ENCODE measurements at regions not wholly inside any gene's neighbourhood (a gene's known extent, or its start where the extent isn't known, plus 50 kb on each side); places are given as distances from the start of the nearest gene placed in this dataset.
"Not testable (repeated sequence)": the region's sequence is repeated elsewhere in the genome, so short reads cannot be mapped to it uniquely, and the experiment has no call there.

DNA sequence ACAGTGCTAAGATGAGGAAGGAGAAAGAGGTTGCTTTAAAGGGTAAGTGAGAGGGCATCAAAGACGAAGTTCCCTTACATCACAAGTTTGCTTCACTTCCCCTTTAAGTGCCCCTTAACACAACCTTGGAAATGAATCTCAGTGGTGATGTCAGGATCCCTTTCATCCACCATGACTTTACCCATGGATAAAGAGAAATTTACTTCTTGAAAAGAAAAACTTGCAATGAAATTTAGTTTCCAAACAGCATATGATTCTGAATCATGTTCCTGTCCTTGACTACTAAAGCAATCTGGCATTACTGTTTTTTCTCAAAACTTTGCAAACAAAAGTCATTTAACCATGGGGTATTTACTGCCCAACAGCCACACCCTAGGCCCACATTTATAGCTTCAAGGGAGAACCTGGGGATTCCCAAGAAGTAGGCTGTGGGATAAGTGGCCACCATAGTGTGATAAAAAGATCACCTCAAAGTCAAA is 135.9 kb downstream of the ITGB8 start:
- no peak for DNase-seq (ENCODE audit: low spot score)

DNA sequence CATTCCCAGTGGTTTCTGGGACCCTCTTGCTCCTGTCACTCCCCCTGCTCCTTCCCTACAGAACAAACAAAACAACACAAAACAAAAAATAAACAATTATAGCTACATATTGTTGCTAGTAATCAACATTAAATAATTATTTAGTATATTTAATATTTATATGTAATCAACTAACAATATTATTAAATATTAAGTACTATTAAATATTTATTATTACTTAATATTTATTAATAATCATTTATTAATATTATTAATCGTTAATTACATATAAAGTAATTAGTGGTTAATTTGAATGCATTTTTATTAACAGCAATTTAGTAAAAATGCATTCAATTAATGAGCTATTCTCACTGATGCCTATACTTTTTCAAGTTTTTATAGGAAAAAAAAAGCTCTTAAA is 139.4 kb downstream of the ITGB8 start:
- no peak for DNase-seq (ENCODE audit: low spot score)

DNA sequence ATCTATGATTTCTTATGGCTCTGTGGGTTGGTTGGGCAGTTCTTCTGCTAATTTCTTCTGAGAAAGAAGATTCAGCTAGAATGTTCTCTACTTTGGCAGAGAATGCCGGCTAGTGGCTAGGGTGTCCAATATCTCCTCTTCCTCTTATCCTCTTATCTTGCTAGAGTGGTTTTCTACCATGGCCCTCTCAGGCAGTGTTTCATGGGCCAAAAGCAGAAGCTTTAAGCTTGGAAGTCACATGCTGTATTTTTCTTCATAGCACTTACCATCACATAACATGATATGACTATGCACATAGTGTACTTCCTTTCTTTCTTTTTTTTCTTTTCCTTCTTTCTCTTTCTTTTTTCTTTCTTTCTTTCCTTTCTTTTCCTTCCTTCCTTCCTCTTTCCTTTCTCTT is 140.0 kb downstream of the ITGB8 start:
- DNase-seq (ENCODE audit: low spot score) = no peak

DNA sequence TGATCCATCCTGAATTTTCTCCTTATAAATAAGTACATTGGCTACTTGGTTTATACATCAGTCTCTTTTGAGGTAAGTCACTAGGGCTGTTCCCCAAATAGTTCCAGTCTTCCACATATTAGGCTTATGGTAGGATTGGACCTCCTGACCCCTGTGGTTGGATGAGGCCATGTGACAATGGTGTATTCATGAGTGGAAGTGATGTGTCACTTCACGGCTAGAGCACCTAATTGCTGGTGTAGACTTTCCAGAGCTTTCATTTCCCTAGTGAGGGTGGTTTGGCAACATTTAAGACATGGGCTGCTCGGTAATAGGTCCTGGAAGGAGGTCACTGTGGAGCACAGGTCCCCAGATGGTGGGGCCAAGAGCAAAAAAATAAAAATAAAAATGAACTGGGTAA is 141.2 kb upstream of the ABCB5 start:
- DNase-seq (ENCODE audit: low spot score) = no peak

DNA sequence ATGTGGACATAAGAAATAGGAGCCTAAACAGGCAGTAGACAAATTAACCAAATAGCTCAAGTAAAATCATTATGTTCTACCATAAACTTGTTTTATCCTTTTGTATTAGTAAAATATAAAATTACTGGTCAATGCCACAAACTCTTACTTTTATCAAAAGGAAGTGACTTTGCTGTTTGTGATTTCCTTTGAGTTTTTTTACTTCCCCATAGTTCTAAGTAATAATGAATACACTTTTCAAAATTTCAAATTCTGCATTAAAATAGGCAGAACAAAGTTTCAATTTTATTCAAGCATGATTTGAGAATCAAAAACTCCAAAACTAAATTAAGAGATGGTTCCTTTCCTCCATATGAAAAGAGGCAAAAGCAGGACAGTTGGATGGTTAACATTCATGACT is 139.7 kb upstream of the ABCB5 start:
- no peak for DNase-seq (ENCODE audit: low spot score)

DNA sequence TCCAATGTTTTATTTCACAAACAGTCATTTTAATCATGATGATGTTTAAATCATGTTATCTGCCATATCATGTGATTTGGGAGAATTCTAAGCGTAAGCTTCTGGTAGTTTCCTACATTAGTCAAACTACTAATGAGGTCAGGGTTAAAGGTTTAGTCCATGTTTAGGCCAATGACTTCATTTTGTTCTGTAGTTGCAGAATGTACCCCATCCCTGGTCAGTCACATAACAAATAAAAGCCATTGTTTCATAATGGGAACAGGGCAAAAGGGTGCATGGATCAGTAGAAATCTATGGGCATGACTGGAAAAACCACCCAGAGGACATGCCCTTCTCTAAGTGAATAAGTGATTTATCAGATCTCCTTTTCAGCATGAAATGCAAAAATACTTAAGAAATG is 138.4 kb upstream of the ABCB5 start:
- DNase-seq (ENCODE audit: low spot score) = no peak

DNA sequence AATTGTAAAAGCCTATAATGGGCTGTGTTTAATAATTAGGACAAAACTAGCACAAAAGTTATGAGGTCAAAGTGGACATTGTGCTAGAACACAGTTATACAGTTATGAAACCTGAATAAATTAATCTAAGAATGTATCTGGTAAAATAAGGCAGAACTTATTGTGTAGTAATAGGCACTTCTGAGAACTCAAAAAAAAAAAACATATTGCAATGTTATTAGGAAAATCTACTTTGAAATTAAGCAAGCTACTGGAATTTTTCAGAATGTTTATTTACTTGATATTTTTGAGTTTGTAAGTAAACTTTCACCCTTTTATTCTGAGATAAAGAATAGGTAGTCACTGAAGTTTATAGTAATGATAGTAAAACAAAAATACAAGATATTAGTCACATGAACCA is 135.8 kb upstream of the ABCB5 start:
- DNase-seq (ENCODE audit: low spot score) = no peak

DNA sequence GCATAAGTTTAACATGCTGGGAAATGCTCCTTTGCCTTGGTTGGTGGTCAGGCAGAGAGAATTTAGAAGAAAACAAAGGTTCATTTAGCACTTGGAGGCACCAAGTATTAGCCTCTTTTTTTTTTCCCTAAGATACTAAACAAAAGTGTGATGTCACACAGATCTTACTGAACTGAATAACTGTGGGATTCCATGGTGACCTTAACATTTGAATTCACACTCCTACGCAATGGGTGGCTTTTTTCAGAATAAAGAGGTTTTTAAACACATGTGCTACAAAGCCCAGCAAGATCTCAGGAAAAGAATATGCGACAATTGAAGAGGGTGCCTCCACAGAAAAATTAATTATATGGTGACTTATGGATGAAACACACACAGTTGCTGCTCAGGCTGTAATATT is 133.4 kb upstream of the ABCB5 start:
- DNase-seq (ENCODE audit: low spot score) = no peak

DNA sequence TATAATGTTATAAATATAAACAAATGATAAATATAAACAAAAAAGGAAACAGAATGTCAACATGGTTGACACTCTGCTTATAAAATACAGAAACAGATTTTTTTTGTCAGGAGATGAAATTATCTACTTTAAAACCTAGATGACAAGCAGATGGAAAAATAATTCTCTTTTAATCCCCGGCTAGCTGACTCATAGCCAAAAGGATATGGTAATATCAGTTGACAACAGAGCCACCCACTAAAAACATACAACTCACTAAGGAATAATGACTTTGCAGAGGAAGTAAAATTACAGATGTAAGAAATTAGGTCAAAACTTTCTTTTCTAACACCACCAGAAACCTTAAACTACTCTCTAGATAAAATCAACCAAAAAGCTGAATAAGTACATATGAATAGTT is 131.1 kb upstream of the ABCB5 start:
- no peak for DNase-seq (ENCODE audit: low spot score)

DNA sequence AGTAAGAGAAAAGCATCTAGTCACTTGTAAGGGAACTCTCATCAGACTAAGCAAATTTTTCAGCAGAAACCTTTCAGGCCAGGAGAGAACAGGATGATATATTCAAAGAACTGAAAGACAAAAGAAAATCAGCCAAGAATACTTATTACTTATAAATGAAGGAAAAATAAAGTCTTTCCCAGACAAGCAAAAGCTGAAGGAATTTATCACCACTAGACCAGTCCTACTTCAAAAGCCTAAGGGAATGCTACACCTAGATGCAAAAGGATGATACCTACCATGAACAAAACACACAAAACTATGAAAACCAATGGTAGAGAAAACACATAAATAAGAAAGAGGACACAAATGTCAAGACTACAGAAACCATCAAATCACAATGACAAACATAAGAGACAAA is 126.6 kb upstream of the ABCB5 start:
- DNase-seq (ENCODE audit: low spot score) = no peak

DNA sequence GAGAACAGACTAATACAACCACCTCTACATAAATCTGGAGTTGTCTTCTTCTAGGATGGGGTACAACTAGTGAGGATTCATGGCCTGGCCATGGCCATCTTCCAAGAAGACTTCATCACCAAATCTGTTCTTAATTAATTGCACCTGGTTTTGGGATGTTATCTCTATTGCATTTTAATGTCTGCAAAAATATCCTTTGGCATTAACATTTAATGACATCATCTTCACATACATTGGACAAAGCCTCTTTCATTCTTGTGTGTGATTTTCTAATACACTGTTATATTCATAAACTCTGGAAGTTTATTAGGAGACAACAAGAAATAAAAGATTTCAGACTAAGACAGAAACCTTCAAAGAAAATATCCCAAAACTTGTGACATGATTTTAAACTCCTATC is 124.2 kb upstream of the ABCB5 start:
- no peak for DNase-seq (ENCODE audit: low spot score)

DNA sequence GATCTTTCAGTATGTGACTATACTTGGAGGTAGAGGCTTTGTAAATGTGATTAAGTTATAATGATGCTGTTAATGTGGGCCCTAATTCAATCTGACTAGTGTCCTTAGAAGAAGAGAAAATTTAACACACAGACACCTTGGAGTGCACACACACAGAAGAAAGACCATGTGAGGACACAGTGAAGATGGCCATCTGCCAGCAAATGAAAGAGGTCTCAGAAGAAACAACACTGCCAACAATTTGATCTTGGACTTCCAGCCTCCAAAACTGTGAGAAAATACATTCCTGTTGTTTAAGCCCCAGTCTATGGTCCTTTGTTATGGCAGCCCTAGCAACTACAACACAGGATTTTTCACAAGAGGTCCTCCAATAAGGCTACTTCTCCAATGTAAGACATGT is 120.9 kb upstream of the ABCB5 start:
- no peak for DNase-seq (ENCODE audit: low spot score)

DNA sequence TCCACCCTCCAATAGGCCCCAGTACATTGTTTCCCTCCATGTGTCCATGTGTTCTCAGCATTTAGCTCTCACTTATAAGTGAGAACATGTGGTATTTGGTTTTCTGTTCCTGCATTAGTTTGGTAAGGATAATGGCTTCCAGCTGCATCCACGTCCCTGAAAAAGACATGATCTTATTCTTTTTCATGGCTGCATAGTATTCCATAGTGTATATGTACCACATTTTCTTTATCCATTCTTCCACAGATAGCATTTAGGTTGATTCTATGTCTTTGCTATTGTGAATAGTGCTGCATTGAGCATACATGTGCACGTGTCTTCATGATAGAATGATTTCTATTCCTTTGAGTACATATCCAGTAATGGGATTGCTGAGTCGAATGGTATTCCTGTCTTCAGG is 114.0 kb upstream of the ABCB5 start:
- not testable (repeated sequence) for DNase-seq (ENCODE audit: low spot score)

DNA sequence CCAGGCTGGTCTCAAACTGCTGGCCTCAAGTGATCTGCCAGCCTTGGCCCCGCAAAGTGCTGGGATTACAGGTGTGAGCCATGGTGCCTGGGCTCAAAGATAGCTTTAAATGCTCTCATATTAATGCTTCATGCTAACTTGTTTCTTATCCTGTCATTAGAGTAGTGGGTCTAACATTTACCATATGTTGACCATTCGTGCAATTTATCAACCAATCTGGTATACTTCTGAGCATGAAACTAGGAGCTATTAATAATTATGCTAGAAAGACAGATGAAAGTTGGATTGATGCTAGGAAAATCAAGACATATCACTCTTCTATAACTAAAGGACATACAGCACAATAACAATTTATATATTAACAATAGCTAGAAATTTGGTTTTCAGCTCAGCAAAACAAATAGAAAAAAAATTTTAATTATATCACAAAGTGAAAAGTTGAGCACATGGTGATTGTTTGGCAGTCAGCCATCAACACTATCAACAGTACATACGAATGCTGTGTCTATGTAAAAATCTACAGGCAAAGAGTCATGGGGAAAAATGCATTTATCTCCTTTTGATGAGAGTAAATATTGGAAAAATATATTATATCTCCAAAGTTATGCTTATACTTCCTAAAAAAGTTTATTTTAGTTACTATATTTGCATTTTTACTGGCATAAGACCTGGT is 112.1 kb upstream of the ABCB5 start:
- no peak for DNase-seq (ENCODE audit: low spot score)

DNA sequence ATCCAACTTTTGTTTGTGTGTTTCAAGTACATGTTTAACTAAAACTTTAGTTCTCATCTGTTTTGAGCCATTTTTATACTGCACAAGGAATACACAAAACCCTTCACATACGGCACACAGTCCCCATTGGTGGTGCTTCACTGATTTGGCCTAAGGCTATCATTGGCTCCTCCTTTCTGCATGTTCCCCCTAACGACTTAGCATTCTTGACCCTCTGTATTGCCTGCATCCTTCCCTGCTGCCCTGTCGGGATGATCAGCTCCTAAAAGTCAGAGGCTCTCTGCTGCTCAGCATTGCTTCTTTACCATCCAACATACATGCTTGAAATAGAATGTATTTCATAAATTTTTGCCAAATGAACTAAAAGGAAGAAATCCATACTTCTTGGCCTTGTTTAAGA is 111.4 kb upstream of the ABCB5 start:
- DNase-seq (ENCODE audit: low spot score) = no peak

DNA sequence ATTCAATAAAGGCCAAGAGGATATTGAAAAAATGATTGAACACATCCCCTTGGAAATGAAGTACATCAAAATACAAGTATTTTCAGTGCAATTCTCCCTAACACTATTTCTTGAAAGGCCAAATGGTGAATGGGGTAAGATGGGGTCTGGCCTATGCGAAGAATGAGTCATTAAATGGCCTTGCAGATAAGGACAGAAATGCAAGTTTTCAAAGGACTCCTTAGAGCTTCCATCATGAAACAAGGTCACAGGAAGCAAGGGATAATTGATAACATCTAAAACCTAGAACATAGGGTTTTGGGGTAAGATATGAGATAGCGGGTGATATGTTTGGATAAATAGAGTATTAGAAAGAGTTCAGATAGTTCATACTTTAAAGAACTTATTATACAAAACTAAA is 109.3 kb upstream of the ABCB5 start:
- no peak for DNase-seq (ENCODE audit: low spot score)

DNA sequence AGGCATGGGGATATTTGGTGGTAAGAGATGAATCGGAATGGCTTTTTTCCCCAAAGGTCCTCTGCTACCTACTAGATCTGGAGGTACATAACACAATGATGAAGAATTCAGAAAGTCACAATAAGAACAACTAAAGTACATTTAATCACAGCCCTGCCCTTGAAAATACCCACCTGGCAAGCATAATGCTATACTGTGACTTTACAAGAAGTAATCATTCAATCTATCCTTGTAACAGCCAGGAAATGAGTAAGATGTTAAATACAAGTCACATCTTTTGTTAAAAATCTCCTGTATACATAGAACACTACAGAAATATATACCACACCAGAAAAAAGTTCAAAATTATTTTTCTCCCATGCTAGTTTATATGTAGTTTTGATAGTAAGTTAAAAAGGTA is 108.3 kb upstream of the ABCB5 start:
- no peak for DNase-seq (ENCODE audit: low spot score)

DNA sequence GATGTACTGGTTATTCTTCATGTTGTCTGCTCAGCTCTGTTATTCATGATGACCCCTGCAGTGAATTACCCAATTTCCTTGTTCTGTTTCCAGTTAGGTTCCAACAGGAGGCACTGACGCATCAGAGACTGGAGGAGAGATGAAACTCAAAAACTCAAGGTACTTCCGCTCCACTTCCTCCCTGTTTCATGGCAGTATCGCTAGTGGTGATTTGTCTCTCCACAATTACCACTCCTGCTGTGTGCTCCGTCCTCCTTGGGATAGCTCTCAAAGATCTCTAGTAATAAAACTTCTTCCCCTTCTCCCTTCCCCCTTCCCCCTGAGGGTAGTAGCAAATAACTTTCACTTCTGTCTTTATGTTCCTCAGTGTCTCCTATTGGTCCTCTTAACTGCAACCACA is 107.4 kb upstream of the ABCB5 start:
- no peak for DNase-seq (ENCODE audit: low spot score)

DNA sequence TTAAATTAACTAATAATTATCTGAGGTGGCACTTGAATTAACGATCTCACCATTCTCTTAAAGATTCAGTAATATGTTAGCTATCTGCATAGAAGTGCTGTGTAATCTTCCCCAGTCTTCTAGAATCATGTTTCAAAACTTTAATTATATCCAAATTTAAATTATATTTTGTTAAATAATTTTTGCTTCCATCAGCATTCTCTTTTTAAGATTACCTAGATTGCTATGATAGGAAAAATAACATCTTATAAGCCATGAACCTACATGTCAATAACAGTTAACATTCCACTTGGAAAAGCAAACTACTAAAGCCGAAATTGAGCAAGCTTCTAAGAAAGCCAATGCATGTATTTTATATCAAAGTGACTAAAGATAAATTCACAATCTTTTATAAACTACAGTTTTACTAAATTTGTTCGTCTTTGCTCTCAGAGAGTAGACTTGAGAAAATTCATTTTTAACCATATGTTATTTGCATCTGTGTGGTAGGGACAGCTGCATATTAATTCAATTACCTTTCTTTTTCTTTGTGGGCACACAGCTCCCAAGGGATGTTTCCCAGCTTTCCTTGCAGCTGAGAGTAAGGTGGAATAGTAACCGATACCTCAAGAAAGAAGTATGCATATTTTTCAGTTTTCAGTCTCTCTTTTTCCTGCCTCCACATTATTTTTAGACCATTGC is 105.4 kb upstream of the ABCB5 start:
- DNase-seq (ENCODE audit: low spot score) = no peak

DNA sequence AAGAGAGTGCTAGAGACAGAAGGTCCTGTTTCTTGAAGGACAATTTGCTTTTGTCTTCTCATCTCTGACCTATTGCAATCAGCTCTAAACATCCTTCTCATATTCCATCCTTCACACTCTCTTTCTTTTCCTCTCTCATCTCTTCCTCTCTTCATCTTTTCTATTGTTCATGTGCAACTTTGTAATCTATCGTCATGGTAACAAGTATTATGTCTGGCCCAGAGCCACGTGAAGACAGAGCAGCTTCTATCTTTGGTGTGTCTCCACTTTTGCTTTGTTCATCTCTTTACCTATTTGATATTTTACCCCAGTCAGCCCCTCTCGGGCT is 104.9 kb upstream of the ABCB5 start:
- DNase-seq (ENCODE audit: low spot score) = no peak

DNA sequence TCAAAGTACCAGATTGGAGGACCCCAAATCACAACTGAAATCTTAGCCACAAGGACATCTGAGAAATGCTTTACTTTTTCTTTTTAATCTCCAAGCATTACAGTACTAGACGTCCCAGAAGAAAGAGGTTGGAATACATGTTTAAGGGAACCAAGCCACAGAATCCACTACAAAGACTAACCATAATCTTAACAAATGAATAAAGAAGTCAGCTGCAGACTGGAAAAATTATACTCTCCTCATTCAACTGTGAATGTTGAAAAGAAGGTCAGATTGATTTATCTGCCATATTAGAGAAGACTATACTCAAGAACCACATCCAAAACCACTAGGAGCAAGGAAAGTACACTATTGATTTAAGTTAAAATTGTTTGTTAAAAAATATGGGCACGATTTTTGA is 102.1 kb upstream of the ABCB5 start:
- DNase-seq (ENCODE audit: low spot score) = no peak

DNA sequence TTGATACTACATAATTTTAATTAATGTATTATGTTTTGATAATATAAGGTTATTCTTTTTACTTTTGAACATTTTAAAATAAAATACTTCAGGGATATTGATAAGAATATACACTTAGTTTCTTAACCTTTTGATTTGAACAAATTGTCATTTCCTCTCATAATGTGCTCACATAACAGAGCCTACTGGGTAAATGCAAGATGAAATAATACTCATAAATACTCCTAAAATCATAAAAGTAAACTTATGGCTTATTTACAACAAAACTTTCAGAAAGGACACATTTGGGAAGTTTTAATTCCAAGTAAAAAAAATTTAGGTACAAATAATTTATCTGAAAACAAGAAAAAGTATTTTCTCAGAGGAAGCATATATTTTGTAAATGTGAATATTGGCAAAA is 101.6 kb upstream of the ABCB5 start:
- no peak for DNase-seq (ENCODE audit: low spot score)

DNA sequence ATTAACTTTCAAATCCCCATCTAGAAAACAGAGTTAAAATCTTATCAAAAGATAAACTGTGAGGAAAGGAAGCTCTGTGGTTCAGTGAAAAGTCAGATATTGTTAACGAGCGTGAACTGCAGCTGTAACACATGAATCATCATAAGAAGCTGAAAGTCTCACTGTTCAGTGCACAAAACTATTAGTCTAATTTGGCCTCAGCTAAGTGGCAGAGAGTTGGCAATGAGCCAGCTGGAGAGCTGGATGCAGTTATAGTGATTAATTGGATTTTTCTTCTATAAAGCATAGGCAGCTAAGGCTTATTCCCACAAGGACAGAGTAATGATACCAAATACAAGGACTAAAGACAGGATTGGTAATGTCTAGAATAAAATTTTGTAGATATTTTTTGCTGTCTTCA is 101.1 kb upstream of the ABCB5 start:
- DNase-seq (ENCODE audit: low spot score) = peak; percentile 19

DNA sequence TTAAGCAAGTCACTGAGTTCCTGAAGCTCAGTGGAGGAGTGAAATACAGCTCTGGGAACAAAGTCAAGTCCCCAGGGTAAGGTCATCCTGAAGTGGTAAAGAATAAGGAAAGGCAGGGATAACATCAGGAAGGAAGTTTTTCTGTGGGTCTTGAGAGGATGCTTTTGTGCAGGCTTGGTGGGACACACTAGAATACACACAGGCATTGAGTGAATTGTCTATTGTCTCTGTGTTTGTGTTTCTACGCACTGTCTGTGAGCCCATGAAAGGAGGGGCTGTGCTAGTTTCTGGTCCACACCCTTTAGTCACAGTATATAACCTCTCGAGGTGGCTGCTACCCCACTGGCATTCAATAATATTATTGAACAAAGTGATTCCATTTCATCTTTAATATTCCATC is 95.8 kb upstream of the ABCB5 start:
- DNase-seq (ENCODE audit: low spot score) = no peak
